Neural cell (in vitro differentiated cells): ENCODE measurements at regions not wholly inside any gene's neighbourhood (a gene's known extent, or its start where the extent isn't known, plus 50 kb on each side); places are given as distances from the start of the nearest gene placed in this dataset.

Source experiments
- H2AFZ ChIP-seq: fragments of 200-600, 300-800 bp; sonication (generic), shearing (Covaris generic); 2 replicates; pipeline ENCODE4 v1.6.0; 2014; ENCODE audit warnings: low read depth, mild to moderate bottlenecking, antibody characterized with exemption, low read length, moderate library complexity
- H3F3A ChIP-seq: fragments of 200-600 bp; shearing (Covaris generic); 2 replicates; pipeline ENCODE4 v1.6.1; 2016; ENCODE audit warnings: mild to moderate bottlenecking, moderate library complexity, mixed read lengths, antibody characterized with exemption, low read length; ENCODE audit not compliant: insufficient read depth, poor library complexity, severe bottlenecking
- H3K27ac ChIP-seq: fragments of 200-600, 300-800 bp; sonication (generic), shearing (Covaris generic); 2 replicates; pipeline ENCODE4 v1.5.1; 2014; ENCODE audit warnings: mild to moderate bottlenecking, low read length, moderate library complexity
- H3K27me3 ChIP-seq: fragments of 300-800, 200-600 bp; sonication (generic), shearing (Covaris generic); 2 replicates; pipeline ENCODE4 v1.6.0; 2014; ENCODE audit warnings: mild to moderate bottlenecking, low read depth, low read length, moderate library complexity; ENCODE audit not compliant: insufficient read depth
- H3K36me3 ChIP-seq: fragments of 300-800, 200-600 bp; sonication (generic), shearing (Covaris generic); 2 replicates; pipeline ENCODE4 v1.5.1; 2014; ENCODE audit warnings: mild to moderate bottlenecking, antibody characterized with exemption, low read length, moderate library complexity; ENCODE audit not compliant: insufficient read depth
- H3K4me2 ChIP-seq: fragments of 300-800, 200-600 bp; sonication (generic), shearing (Covaris generic); 2 replicates; pipeline ENCODE4 v1.6.0; 2014; ENCODE audit warnings: mild to moderate bottlenecking, low read length
- H3K4me3 ChIP-seq: fragments of 300-800, 200-600 bp; sonication (generic), shearing (Covaris generic); 2 replicates; pipeline ENCODE4 v1.5.1; 2014; ENCODE audit warnings: mild to moderate bottlenecking, low read length, moderate library complexity
- H3K79me2 ChIP-seq: fragments of 200-600 bp; shearing (Covaris generic); replicated peaks from 2 replicates; pipeline ENCODE4 v1.6.0; 2014; ENCODE audit warnings: mild to moderate bottlenecking, low read length, moderate library complexity; ENCODE audit not compliant: insufficient read depth
- H3K9ac ChIP-seq: fragments of 300-800, 200-600 bp; sonication (generic), shearing (Covaris generic); 2 replicates; pipeline ENCODE4 v1.6.1; 2016; ENCODE audit warnings: mild to moderate bottlenecking, low read length, mixed read lengths
- H3K9me2 ChIP-seq: fragments of 200-600 bp; shearing (Covaris generic); 2 replicates; pipeline ENCODE4 v1.6.1; 2016; ENCODE audit warnings: mild to moderate bottlenecking, low read length, mixed read lengths; ENCODE audit not compliant: insufficient read depth
- H3K9me3 ChIP-seq: fragments of 200-600, 300-800 bp; sonication (generic), shearing (Covaris generic); 2 replicates; pipeline ENCODE4 v1.6.1; 2016; ENCODE audit warnings: mild to moderate bottlenecking, mixed run types, low read length, moderate library complexity, mixed read lengths
- H4K20me1 ChIP-seq: fragments of 200-600 bp; shearing (Covaris generic); 2 replicates; pipeline ENCODE4 v1.6.1; 2016; ENCODE audit warnings: mild to moderate bottlenecking, mixed run types; ENCODE audit not compliant: insufficient read depth
- EP300 ChIP-seq: fragments of 450-650 bp; conservative IDR thresholded peaks from 2 replicates; pipeline ENCODE4 v1.6.1; 2014; ENCODE audit warnings: antibody characterized with exemption, mild to moderate bottlenecking, moderate library complexity; ENCODE audit not compliant: poor library complexity, severe bottlenecking
- EZH2 ChIP-seq: fragments of 200-600, 300-800 bp; shearing (Covaris generic), sonication (generic); IDR thresholded peaks from 2 replicates; pipeline ENCODE4 v1.6.1; 2014; ENCODE audit warnings: antibody characterized with exemption, low read length, borderline replicate concordance, mild to moderate bottlenecking; ENCODE audit not compliant: insufficient read depth, poor library complexity, severe bottlenecking
- MXI1 ChIP-seq: fragments of 450-650 bp; conservative IDR thresholded peaks from 2 replicates; pipeline ENCODE4 v1.6.1; 2014; ENCODE audit warnings: antibody characterized with exemption, mild to moderate bottlenecking; ENCODE audit not compliant: poor library complexity, severe bottlenecking
- POLR2AphosphoS5 ChIP-seq: IDR thresholded peaks from 2 replicates; pipeline ENCODE4 v1.6.1; 2012
- RAD21 ChIP-seq: fragments of 450-650 bp; conservative IDR thresholded peaks from 2 replicates; pipeline ENCODE4 v1.6.1; 2014; ENCODE audit warnings: antibody characterized with exemption, mild to moderate bottlenecking, moderate library complexity
- SMC3 ChIP-seq: fragments of 450-650 bp; conservative IDR thresholded peaks from 2 replicates; pipeline ENCODE4 v1.6.1; 2014; ENCODE audit warnings: antibody characterized with exemption, mild to moderate bottlenecking, moderate library complexity; ENCODE audit not compliant: poor library complexity
- TAF1 ChIP-seq: IDR thresholded peaks from 2 replicates; pipeline ENCODE4 v1.6.1; 2012; ENCODE audit warnings: low read depth
- TF ChIP-seq, protein P1 (sequence below): fragments of 450-650 bp; IDR thresholded peaks from 2 replicates; pipeline ENCODE4 v1.5.1; 2014; ENCODE audit warnings: antibody characterized with exemption, mild to moderate bottlenecking, moderate library complexity; ENCODE audit not compliant: poor library complexity, severe bottlenecking
- TF ChIP-seq, protein P2 (sequence below): IDR thresholded peaks from 2 replicates; pipeline ENCODE4 v1.6.1; 2012; ENCODE audit warnings: borderline replicate concordance

DNA sequence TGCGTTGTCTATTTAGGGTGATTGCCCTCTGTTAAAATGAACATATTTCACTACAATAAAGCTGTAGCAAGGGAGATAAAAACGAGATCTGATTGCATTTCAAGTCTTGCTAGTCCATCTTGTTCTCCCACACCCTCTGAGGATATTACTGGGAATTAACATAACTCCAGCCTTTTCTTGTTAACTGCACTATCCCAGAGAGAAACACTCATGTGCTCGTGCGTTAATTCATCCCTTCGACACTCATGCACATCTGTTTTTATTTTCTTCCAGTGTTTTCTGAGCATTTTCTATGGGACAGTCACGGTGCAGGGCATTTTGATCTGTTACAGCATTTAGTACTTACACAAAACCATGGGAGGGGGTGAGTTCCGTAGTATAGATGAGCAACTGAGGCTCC is 202.1 kb downstream of the CYLD start:
- no peaks in the 10 kb centered on the region for H3K79me2 ChIP-seq

DNA sequence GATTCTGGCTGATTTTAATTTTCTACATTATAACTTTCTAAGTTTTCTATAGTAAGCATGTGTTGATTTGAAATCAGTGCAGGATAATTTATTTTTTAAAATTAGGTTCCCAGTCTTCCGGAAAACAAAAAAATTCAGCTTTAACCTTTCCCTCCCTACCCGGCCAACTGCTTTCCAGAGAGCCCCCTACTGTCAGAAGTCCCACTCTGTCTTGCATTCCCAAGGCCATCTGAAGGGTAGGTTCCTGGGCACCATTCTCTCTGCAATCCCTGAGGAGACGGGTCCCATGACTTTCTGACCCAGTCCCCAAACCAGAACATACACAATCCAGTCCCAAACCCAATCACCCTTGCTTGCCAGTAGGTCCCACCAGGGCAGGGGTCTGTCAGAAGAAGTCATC is 200.3 kb downstream of the CYLD start:
- Histone ChIP-seq H3F3A (no peaks in the 10 kb centered on the region), H3K4me2 (no peak overlapping the region), H3K27ac (no peak overlapping the region), H4K20me1 (no peaks in the 10 kb centered on the region), H3K36me3 (no peaks in the 10 kb centered on the region), H3K27me3 (no peaks in the 10 kb centered on the region), H3K4me3 (no peak overlapping the region), H3K79me2 (no peaks in the 10 kb centered on the region), H3K9me3 (no peaks in the 10 kb centered on the region), H2AFZ (no peak overlapping the region), H3K9ac (no peak overlapping the region), H3K9me2 (no peaks in the 10 kb centered on the region)
- TF ChIP-seq EP300, result no peak
- TF ChIP-seq POLR2AphosphoS5, result no peak
- TF ChIP-seq TAF1, result no peak

More for the DNA sequence above, 202.1 kb downstream of the CYLD start:
- Histone ChIP-seq H3K27ac (no peak overlapping the region), H3K9me3 (no peaks in the 10 kb centered on the region), H3K9me2 (no peaks in the 10 kb centered on the region), H3K4me3 (no peak overlapping the region), H4K20me1 (no peaks in the 10 kb centered on the region), H3K9ac (no peak overlapping the region), H3K4me2 (no peak overlapping the region), H3K36me3 (no peaks in the 10 kb centered on the region), H2AFZ (no peak overlapping the region), H3F3A (no peaks in the 10 kb centered on the region), H3K27me3 (no peaks in the 10 kb centered on the region)
- no peak for TF ChIP-seq EZH2
- TF ChIP-seq RAD21, result no peak
- no peak for TF ChIP-seq TAF1
- TF ChIP-seq, protein P1, sequence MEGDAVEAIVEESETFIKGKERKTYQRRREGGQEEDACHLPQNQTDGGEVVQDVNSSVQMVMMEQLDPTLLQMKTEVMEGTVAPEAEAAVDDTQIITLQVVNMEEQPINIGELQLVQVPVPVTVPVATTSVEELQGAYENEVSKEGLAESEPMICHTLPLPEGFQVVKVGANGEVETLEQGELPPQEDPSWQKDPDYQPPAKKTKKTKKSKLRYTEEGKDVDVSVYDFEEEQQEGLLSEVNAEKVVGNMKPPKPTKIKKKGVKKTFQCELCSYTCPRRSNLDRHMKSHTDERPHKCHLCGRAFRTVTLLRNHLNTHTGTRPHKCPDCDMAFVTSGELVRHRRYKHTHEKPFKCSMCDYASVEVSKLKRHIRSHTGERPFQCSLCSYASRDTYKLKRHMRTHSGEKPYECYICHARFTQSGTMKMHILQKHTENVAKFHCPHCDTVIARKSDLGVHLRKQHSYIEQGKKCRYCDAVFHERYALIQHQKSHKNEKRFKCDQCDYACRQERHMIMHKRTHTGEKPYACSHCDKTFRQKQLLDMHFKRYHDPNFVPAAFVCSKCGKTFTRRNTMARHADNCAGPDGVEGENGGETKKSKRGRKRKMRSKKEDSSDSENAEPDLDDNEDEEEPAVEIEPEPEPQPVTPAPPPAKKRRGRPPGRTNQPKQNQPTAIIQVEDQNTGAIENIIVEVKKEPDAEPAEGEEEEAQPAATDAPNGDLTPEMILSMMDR, result no peak
- TF ChIP-seq SMC3, result no peak
- no peak for TF ChIP-seq MXI1
- no peak for TF ChIP-seq POLR2AphosphoS5
- no peak for TF ChIP-seq EP300
- TF ChIP-seq, protein P2, sequence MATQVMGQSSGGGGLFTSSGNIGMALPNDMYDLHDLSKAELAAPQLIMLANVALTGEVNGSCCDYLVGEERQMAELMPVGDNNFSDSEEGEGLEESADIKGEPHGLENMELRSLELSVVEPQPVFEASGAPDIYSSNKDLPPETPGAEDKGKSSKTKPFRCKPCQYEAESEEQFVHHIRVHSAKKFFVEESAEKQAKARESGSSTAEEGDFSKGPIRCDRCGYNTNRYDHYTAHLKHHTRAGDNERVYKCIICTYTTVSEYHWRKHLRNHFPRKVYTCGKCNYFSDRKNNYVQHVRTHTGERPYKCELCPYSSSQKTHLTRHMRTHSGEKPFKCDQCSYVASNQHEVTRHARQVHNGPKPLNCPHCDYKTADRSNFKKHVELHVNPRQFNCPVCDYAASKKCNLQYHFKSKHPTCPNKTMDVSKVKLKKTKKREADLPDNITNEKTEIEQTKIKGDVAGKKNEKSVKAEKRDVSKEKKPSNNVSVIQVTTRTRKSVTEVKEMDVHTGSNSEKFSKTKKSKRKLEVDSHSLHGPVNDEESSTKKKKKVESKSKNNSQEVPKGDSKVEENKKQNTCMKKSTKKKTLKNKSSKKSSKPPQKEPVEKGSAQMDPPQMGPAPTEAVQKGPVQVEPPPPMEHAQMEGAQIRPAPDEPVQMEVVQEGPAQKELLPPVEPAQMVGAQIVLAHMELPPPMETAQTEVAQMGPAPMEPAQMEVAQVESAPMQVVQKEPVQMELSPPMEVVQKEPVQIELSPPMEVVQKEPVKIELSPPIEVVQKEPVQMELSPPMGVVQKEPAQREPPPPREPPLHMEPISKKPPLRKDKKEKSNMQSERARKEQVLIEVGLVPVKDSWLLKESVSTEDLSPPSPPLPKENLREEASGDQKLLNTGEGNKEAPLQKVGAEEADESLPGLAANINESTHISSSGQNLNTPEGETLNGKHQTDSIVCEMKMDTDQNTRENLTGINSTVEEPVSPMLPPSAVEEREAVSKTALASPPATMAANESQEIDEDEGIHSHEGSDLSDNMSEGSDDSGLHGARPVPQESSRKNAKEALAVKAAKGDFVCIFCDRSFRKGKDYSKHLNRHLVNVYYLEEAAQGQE, result no peak

DNA sequence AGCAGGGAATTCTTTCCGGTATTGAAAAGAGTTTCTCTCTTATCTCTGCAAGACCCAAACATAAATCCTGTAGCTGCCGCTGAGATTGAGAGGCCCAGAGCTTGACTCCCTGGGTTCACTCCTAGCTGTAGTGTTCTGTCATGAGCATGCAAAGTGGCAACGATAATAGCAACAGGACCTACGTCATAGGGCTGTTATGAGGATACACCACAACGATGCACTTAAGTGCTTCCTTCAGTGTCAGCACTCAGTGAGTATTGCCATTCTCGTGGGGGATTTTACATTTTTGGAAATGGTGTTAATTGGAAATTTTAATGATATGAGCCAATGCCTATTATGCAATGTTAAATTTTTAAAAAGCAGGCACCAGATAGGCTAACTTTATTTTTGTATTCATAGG is 199.8 kb downstream of the CYLD start:
- Histone ChIP-seq H4K20me1 (no peaks in the 10 kb centered on the region), H3K36me3 (no peaks in the 10 kb centered on the region), H2AFZ (no peak overlapping the region), H3K79me2 (no peaks in the 10 kb centered on the region), H3K9me2 (no peaks in the 10 kb centered on the region), H3F3A (no peaks in the 10 kb centered on the region), H3K9ac (no peak overlapping the region), H3K4me3 (no peak overlapping the region), H3K27ac (no peak overlapping the region), H3K4me2 (no peak overlapping the region), H3K9me3 (no peaks in the 10 kb centered on the region), H3K27me3 (no peaks in the 10 kb centered on the region)
- TF ChIP-seq POLR2AphosphoS5 (no peak), MXI1 (no peak), EP300 (no peak), SMC3 (no peak), RAD21 (no peak), TAF1 (no peak), EZH2 (no peak)
- TF ChIP-seq, protein P2, result no peak
- TF ChIP-seq, protein P1, result no peak
